Fibroblast of lung (primary cell): ENCODE measurements at regions not wholly inside any gene's neighbourhood (a gene's known extent, or its start where the extent isn't known, plus 50 kb on each side); places are given as distances from the start of the nearest gene placed in this dataset.

Experiments
- DNase-seq, 2 donors: peaks; one replicate each; pipeline versions ENCODE4 v3.0.0 to v3.0.0-alpha.2; 2010; ENCODE audit warnings: low read depth in 2 of 2
- H2AFZ ChIP-seq: 2 replicates; pipeline ENCODE4 v1.5.1; 2012; ENCODE audit warnings: low read length, control low read depth, inconsistent platforms
- H3K27ac ChIP-seq: 2 replicates; pipeline ENCODE4 v1.5.1; 2011; ENCODE audit warnings: low read length, control low read depth; ENCODE audit not compliant: insufficient read depth
- H3K27me3 ChIP-seq: 2 replicates; pipeline ENCODE4 v1.5.1; 2011; ENCODE audit warnings: mild to moderate bottlenecking, low read length; ENCODE audit not compliant: control insufficient read depth, insufficient read depth
- H3K36me3 ChIP-seq: 2 replicates; pipeline ENCODE4 v1.5.1; 2011; ENCODE audit warnings: low read length; ENCODE audit not compliant: control insufficient read depth, insufficient read depth
- H3K4me1 ChIP-seq: 2 replicates; pipeline ENCODE4 v1.5.1; 2011; ENCODE audit warnings: low read length; ENCODE audit not compliant: control insufficient read depth, insufficient read depth; ENCODE audit errors: extremely low read depth
- H3K4me2 ChIP-seq: 2 replicates; pipeline ENCODE4 v1.5.1; 2011; ENCODE audit warnings: low read length, control low read depth; ENCODE audit not compliant: insufficient read depth; ENCODE audit errors: extremely low read depth
- H3K4me3 ChIP-seq, 4 experiments: fragments of 200-600 bp in 1 of 4; sonication (generic) in 1 of 4; replicated peaks in 1 of 4; 2 replicates each; pipeline ENCODE4 v1.5.1; 2011 to 2016; ENCODE audit warnings: low read length in 4 of 4, low read depth in 3 of 4, mild to moderate bottlenecking in 3 of 4, control low read depth in 2 of 4, inconsistent platforms in 1 of 4, mixed read lengths in 1 of 4; ENCODE audit not compliant: insufficient read depth in 1 of 4; ENCODE audit errors: control extremely low read depth in 1 of 4
- H3K79me2 ChIP-seq: 2 replicates; pipeline ENCODE4 v1.5.1; 2012; ENCODE audit warnings: mild to moderate bottlenecking, low read length, inconsistent platforms; ENCODE audit not compliant: control insufficient read depth, insufficient read depth
- H3K9ac ChIP-seq: 2 replicates; pipeline ENCODE4 v1.5.1; 2011; ENCODE audit warnings: mild to moderate bottlenecking, low read length, control low read depth; ENCODE audit not compliant: insufficient read depth
- H3K9me3 ChIP-seq: 2 replicates; pipeline ENCODE4 v1.5.1; 2012; ENCODE audit warnings: low read depth, low read length; ENCODE audit not compliant: control insufficient read depth, insufficient read depth
- H4K20me1 ChIP-seq: 2 replicates; pipeline ENCODE4 v1.5.1; 2011; ENCODE audit warnings: low read length; ENCODE audit not compliant: control insufficient read depth, insufficient read depth; ENCODE audit errors: extremely low read depth
- CTCF ChIP-seq, 2 donors: IDR thresholded peaks in 1 of 2; conservative IDR thresholded peaks in 1 of 2; 1 replicate in 1 of 2; 2 replicates in 1 of 2; pipeline ENCODE4 v1.5.1; 2011 to 2012; ENCODE audit warnings: low read length in 2 of 2, control low read depth in 1 of 2, inconsistent platforms in 1 of 2, low read depth in 1 of 2, mild to moderate bottlenecking in 1 of 2
- EZH2 ChIP-seq: IDR thresholded peaks from 2 replicates; pipeline ENCODE4 v1.5.1; 2012; ENCODE audit warnings: low read length, control low read depth, mild to moderate bottlenecking; ENCODE audit errors: missing control alignments

DNA sequence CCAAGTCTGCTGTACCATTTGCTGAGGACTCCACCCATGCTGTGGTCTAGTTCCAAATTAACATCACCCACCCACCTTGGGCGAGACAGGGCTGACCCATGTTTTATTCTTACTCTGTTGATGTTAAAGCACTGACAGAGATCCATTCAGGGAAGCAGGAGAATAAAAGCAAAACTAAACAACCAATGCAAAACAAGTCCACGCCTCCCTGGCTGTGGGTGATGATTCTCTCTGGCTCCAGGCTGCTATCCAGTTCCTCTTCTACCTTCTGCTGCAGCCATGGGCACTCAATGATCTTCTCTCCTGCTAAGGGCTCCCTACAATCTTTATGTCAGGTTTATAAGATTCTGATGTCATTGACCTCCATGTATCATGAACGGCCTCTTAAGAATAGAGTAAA, 786.6 kb upstream of the ID2 start:
- Histone ChIP-seq H3K79me2 (no peaks in the 10 kb centered on the region), H4K20me1 (no peaks in the 10 kb centered on the region), H3K4me2 (no peak overlapping the region), H3K9ac (no peak overlapping the region), H3K4me3 (no peak overlapping the region), H2AFZ (no peak overlapping the region), H3K36me3 (no peaks in the 10 kb centered on the region), H3K4me1 (no peaks in the 10 kb centered on the region), H3K27me3 (no peaks in the 10 kb centered on the region), H3K27ac (no peak overlapping the region), H3K9me3 (no peaks in the 10 kb centered on the region)
- no peak for DNase-seq
- no peak for TF ChIP-seq EZH2
- TF ChIP-seq CTCF (conservative IDR thresholded peaks at IDR 0.05 in 1 of 2, IDR thresholded peaks at IDR 0.05 in 1 of 2; ENCODE audit: low read depth in 1 of 2, low read length in 2 of 2), result no peak

DNA sequence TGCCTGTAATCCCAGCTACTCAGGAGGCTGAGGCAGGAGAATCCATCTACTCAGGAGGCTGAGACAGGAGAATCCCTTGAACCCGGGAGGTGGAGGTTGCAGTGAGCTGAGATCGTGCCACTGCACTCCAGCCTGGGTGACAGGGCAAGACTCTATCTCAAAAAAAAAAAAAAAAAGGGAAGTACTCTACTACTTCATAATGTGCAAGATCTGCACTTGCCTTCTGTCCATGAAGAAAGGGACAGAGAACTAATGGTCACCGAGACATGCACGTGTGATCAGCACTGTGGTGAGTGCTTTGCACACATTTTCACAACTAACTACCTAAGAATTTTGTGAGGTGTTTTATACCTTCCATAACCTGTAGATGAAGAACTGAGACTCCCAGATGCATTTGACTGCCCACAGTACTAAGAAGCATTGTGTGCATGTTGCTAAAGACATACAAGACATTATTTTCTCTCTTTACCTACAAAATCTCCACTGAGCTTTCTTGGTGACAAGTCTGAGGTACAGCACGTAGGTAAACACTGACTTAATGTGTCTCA, 784.8 kb upstream of the ID2 start:
- Histone ChIP-seq H3K27me3 (no peaks in the 10 kb centered on the region), H3K79me2 (no peaks in the 10 kb centered on the region), H3K4me2 (no peak overlapping the region), H3K36me3 (no peaks in the 10 kb centered on the region), H3K9me3 (no peaks in the 10 kb centered on the region), H3K27ac (no peak overlapping the region), H3K4me3 (no peak overlapping the region), H2AFZ (no peak overlapping the region), H4K20me1 (no peaks in the 10 kb centered on the region), H3K4me1 (no peaks in the 10 kb centered on the region), H3K9ac (no peak overlapping the region)
- DNase-seq, result no peak
- TF ChIP-seq CTCF (conservative IDR thresholded peaks at IDR 0.05 in 1 of 2, IDR thresholded peaks at IDR 0.05 in 1 of 2; ENCODE audit: low read depth in 1 of 2, low read length in 2 of 2) (no peak), EZH2 (no peak)

DNA sequence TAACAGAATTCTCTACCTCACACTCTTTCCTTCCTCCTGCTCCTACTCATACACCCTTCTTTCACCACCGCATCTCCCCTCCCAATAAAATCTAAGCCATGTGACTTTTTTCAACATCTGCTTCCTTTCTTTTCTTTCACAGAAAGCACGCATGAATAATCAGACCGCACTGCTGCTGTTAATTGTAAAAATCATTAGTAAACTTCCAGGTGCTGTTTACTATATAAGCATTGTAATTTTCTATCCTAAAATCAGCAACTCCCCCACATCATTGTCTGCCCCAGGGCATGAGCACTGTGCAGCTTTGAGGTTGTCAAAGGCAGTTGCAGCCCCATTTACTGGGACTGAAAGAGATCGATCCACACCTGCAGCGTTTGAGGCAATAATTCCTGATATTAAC, 782.6 kb upstream of the ID2 start:
- Histone ChIP-seq H3K79me2 (no peaks in the 10 kb centered on the region), H3K9me3 (no peaks in the 10 kb centered on the region), H3K4me1 (no peaks in the 10 kb centered on the region), H3K27ac (no peak overlapping the region), H3K4me3 (no peak overlapping the region), H3K9ac (no peak overlapping the region), H2AFZ (no peak overlapping the region), H4K20me1 (no peaks in the 10 kb centered on the region), H3K4me2 (no peak overlapping the region), H3K36me3 (no peaks in the 10 kb centered on the region), H3K27me3 (no peaks in the 10 kb centered on the region)
- TF ChIP-seq CTCF (conservative IDR thresholded peaks at IDR 0.05 in 1 of 2, IDR thresholded peaks at IDR 0.05 in 1 of 2; ENCODE audit: low read depth in 1 of 2, low read length in 2 of 2), result no peak
- TF ChIP-seq EZH2, result no peak
- DNase-seq, result no peak
